K562 (cell line): ENCODE measurements at regions not wholly inside any gene's neighbourhood (a gene's known extent, or its start where the extent isn't known, plus 50 kb on each side); places are given as distances from the start of the nearest gene placed in this dataset.

Source experiments
- ATAC-seq: fragments of 200-7000 bp; cut with Tn5 transposase; 3 replicates; pipeline ENCODE4 v1.9.1; 2020; ENCODE audit warnings: moderate library complexity
- BruUV-seq: library from RNA; stranded (reverse); fragments of 400-500 nt; replicated peaks from 2 replicates; lab custom pipeline; 2021; lab: Mats Ljungman, UMichigan
- CTCF ChIA-PET: fragments of 300-600 bp; formaldehyde crosslinking; extraction: SDS; loops from one replicate; lab custom pipeline; 2021; ENCODE audit warnings: low intra/inter-chr PET ratio; lab: Yijun Ruan, JAX
- POLR2A ChIA-PET: fragments of 300-600, 350-650 bp; sonication (Branson Sonifier 250); formaldehyde crosslinking; extraction: SDS; loops from one replicate; lab custom pipeline; 2021; ENCODE audit warnings: antibody characterized with exemption, inconsistent platforms; lab: Yijun Ruan, JAX
- DNase-seq, 4 experiments: peaks; one replicate each; pipeline versions ENCODE4 v3.0.0 to v3.0.0-alpha.2; 2011 to 2018; ENCODE audit warnings: low spot score in 3 of 4, mixed read lengths in 3 of 4; ENCODE audit errors: extremely low read depth in 1 of 4
- FAIRE-seq: peaks from 2 replicates; lab custom pipeline; 2011; peaks lifted over from hg19 to GRCh38; lab: Jason Lieb, UNC
- H2AFZ ChIP-seq: 2 replicates; pipeline ENCODE4 v1.6.0; 2011; ENCODE audit warnings: low read depth, low read length, control low read depth, inconsistent platforms
- H3K27ac ChIP-seq: fragments of 200-600 bp; 3 replicates; pipeline ENCODE4 v1.8.0; 2011; ENCODE audit warnings: low read depth, mild to moderate bottlenecking, control low read depth, inconsistent platforms, low read length, moderate library complexity, mixed read lengths; ENCODE audit errors: extremely low read depth
- H3K27me3 ChIP-seq, 2 experiments: fragments of 300-600 bp in 1 of 2; 2 replicates in 1 of 2; 3 replicates in 1 of 2; pipeline versions ENCODE4 v1.6.0 to v1.8.0; 2011; ENCODE audit warnings: inconsistent platforms in 2 of 2, low read length in 2 of 2, mild to moderate bottlenecking in 1 of 2, mixed read lengths in 1 of 2, moderate library complexity in 1 of 2; ENCODE audit not compliant: control insufficient read depth in 2 of 2, insufficient read depth in 2 of 2
- H3K36me3 ChIP-seq: fragments of 300-600 bp; 3 replicates; pipeline ENCODE4 v1.8.0; 2011; ENCODE audit warnings: mild to moderate bottlenecking, low read length, inconsistent platforms; ENCODE audit not compliant: control insufficient read depth, insufficient read depth
- H3K4me1 ChIP-seq, 2 experiments: fragments of 200-600 bp in 1 of 2; replicated peaks in 1 of 2; 2 replicates in 1 of 2; 3 replicates in 1 of 2; pipeline versions ENCODE4 v1.5.1 to v1.8.0; 2011; ENCODE audit warnings: inconsistent platforms in 2 of 2, low read length in 2 of 2, mild to moderate bottlenecking in 1 of 2, mixed read lengths in 1 of 2, moderate library complexity in 1 of 2; ENCODE audit not compliant: control insufficient read depth in 2 of 2, insufficient read depth in 2 of 2
- H3K4me2 ChIP-seq: 2 replicates; pipeline ENCODE4 v1.6.1; 2011; ENCODE audit warnings: low read length, control low read depth, inconsistent platforms, mixed read lengths; ENCODE audit not compliant: insufficient read depth
- H3K4me3 ChIP-seq: fragments of 200-600 bp; sonication (generic), shearing (Covaris generic); 2 replicates; pipeline ENCODE4 v1.5.1; 2016; ENCODE audit warnings: control low read depth, inconsistent platforms
- H3K79me2 ChIP-seq: fragments of 200-600 bp; 3 replicates; pipeline ENCODE4 v1.8.0; 2011; ENCODE audit warnings: low read length, inconsistent platforms; ENCODE audit not compliant: control insufficient read depth, insufficient read depth
- H3K9ac ChIP-seq, 2 experiments: 2 replicates each; pipeline versions ENCODE4 v1.6.0 to v1.6.1; 2011; ENCODE audit warnings: low read depth in 2 of 2, low read length in 2 of 2, control low read depth in 1 of 2, inconsistent platforms in 1 of 2, mild to moderate bottlenecking in 1 of 2, mixed read lengths in 1 of 2; ENCODE audit not compliant: insufficient read depth in 1 of 2
- H3K9me1 ChIP-seq: one replicate; pipeline ENCODE4 v1.6.0; 2011; ENCODE audit warnings: inconsistent platforms, mild to moderate bottlenecking, low read length, moderate library complexity; ENCODE audit not compliant: control insufficient read depth, insufficient read depth
- H3K9me3 ChIP-seq: replicated peaks from 2 replicates; pipeline ENCODE4 v1.5.1; 2011; ENCODE audit warnings: low read depth, low read length, inconsistent platforms; ENCODE audit not compliant: control insufficient read depth, insufficient read depth
- H4K20me1 ChIP-seq: replicated peaks from 2 replicates; pipeline ENCODE4 v1.6.1; 2011; ENCODE audit warnings: low read length, inconsistent platforms, mixed read lengths; ENCODE audit not compliant: control insufficient read depth, insufficient read depth
- ETV5 ChIP-seq: sonication (generic); formaldehyde crosslinking; IDR thresholded peaks from 2 replicates; pipeline ENCODE4 v1.4.0; 2020; ENCODE audit warnings: low read depth, mild to moderate bottlenecking, missing genetic modification reagents
- MCM2 ChIP-seq: fragments of 450-650 bp; IDR thresholded peaks from 2 replicates; pipeline ENCODE4 v1.6.1; 2017; ENCODE audit warnings: low read depth, mild to moderate bottlenecking
- RAD21 ChIP-seq, 2 experiments: fragments of 250-450 bp in 1 of 2; fragments of 450-650 bp in 1 of 2; sonication (Bioruptor Pico) in 1 of 2; formaldehyde crosslinking in 1 of 2; IDR thresholded peaks in 1 of 2; conservative IDR thresholded peaks in 1 of 2; 2 replicates each; pipeline versions ENCODE4 v1.4.0 to v1.8.0; 2020 to 2022; ENCODE audit warnings: mild to moderate bottlenecking in 2 of 2, moderate library complexity in 1 of 2
- TCF15 ChIP-seq: fragments of 250-450 bp; sonication (Bioruptor Pico); IDR thresholded peaks from 2 replicates; pipeline ENCODE4 v1.8.0; 2022; ENCODE audit warnings: moderate library complexity, mild to moderate bottlenecking, inconsistent platforms
- UBTF ChIP-seq, 2 experiments: IDR thresholded peaks; 2 replicates each; pipeline ENCODE4 v1.6.1; 2012; ENCODE audit warnings: improper control_type of control experiment in 2 of 2, low read depth in 2 of 2, low read length in 2 of 2, borderline replicate concordance in 1 of 2
- ZNF24 ChIP-seq: fragments of 450-650 bp; IDR thresholded peaks from 2 replicates; pipeline ENCODE4 v1.6.1; 2016
- ZNF592 ChIP-seq: fragments of 450-650 bp; IDR thresholded peaks from 2 replicates; pipeline ENCODE4 v1.6.1; 2017; ENCODE audit warnings: antibody characterized with exemption, mild to moderate bottlenecking
- WGBS: fragments of 100-300 bp; shearing (Covaris generic); methylation state at CpG from one replicate; pipeline ENCODE4 v1.1.6; 2016; ENCODE audit warnings: low coverage, mixed read lengths; ENCODE audit not compliant: insufficient coverage; ENCODE audit errors: missing lambda C conversion rate; 5-methylcytosine and 5-hydroxymethylcytosine counted together
- in situ Hi-C: fragments of 300-500 bp; cut with MboI; formaldehyde crosslinking; loops from 4 replicates; pipeline ENCODE4 v1.15.0; 2018; ENCODE audit warnings: inconsistent platforms, mixed read lengths
- intact Hi-C: fragments of 100-400 bp; cut with micrococcal nuclease; formaldehyde crosslinking; loops from 2 replicates; pipeline ENCODE4 v1.14.2; 2022
- TF ChIP-seq, protein P1 (sequence below): IDR thresholded peaks from 2 replicates; pipeline ENCODE4 v1.6.1; 2012; ENCODE audit warnings: low read depth, low read length, improper control_type of control experiment, borderline replicate concordance
- TF ChIP-seq, protein P2 (sequence below): sonication (generic); formaldehyde crosslinking; IDR thresholded peaks from 2 replicates; pipeline ENCODE4 v1.8.1; 2023; ENCODE audit warnings: mild to moderate bottlenecking, missing genetic modification reagents

GRCh38 chr3:30352410-30353318, 253.7 kb upstream of the TGFBR2 start:
- no peaks in the 10 kb centered on the region for H3K79me2 ChIP-seq
- no peak overlapping the region for H3K4me3 ChIP-seq
- H3K4me2 ChIP-seq: no peak overlapping the region
- H3K9ac ChIP-seq: no peak overlapping the region
- H3K36me3 ChIP-seq: no peaks in the 10 kb centered on the region
- POLR2A ChIA-PET: no interaction called here
- DNase-seq: no peak
- BruUV-seq: no TSS peak
- in situ Hi-C loops (no loop called here), intact Hi-C loops (no loop called here)
- no peak for ATAC-seq
- WGBS: 0% methylated on average over 1 of the region's 1 CpG
- H4K20me1 ChIP-seq: no peaks in the 10 kb centered on the region
- H3K27ac ChIP-seq: no peak overlapping the region
- H3K4me1 ChIP-seq: no peaks in the 10 kb centered on the region
- no peaks in the 10 kb centered on the region for H3K9me1 ChIP-seq
- no peaks in the 10 kb centered on the region; the same call in 1 of the 2 replicates for H3K9me3 ChIP-seq
- CTCF ChIA-PET: no interaction called here
- H2AFZ ChIP-seq: no peak overlapping the region
- FAIRE-seq: no peak
- no peaks in the 10 kb centered on the region for H3K27me3 ChIP-seq
- TF ChIP-seq, protein P1, sequence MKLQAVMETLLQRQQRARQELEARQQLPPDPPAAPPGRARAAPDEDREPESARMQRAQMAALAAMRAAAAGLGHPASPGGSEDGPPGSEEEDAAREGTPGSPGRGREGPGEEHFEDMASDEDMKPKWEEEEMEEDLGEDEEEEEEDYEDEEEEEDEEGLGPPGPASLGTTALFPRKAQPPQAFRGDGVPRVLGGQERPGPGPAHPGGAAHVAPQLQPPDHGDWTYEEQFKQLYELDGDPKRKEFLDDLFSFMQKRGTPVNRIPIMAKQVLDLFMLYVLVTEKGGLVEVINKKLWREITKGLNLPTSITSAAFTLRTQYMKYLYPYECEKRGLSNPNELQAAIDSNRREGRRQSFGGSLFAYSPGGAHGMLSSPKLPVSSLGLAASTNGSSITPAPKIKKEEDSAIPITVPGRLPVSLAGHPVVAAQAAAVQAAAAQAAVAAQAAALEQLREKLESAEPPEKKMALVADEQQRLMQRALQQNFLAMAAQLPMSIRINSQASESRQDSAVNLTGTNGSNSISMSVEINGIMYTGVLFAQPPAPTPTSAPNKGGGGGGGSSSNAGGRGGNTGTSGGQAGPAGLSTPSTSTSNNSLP: no peak
- TF ChIP-seq TCF15 (CRISPR knock-in tag): no peak
- TF ChIP-seq ZNF592: no peak
- TF ChIP-seq RAD21 (CRISPR knock-in tag; conservative IDR thresholded peaks at IDR 0.05 in 1 of 2, IDR thresholded peaks at IDR 0.05 in 1 of 2): no peak
- no peak for TF ChIP-seq ZNF24
- TF ChIP-seq MCM2: no peak
- TF ChIP-seq UBTF (IDR thresholded peaks at IDR 0.05; ENCODE audit: borderline replicate concordance in 1 of 2, low read depth in 2 of 2, low read length in 2 of 2): no peak
- TF ChIP-seq, protein P2, sequence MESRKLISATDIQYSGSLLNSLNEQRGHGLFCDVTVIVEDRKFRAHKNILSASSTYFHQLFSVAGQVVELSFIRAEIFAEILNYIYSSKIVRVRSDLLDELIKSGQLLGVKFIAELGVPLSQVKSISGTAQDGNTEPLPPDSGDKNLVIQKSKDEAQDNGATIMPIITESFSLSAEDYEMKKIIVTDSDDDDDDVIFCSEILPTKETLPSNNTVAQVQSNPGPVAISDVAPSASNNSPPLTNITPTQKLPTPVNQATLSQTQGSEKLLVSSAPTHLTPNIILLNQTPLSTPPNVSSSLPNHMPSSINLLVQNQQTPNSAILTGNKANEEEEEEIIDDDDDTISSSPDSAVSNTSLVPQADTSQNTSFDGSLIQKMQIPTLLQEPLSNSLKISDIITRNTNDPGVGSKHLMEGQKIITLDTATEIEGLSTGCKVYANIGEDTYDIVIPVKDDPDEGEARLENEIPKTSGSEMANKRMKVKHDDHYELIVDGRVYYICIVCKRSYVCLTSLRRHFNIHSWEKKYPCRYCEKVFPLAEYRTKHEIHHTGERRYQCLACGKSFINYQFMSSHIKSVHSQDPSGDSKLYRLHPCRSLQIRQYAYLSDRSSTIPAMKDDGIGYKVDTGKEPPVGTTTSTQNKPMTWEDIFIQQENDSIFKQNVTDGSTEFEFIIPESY (CRISPR knock-in tag): no peak
- no peak for TF ChIP-seq ETV5 (CRISPR knock-in tag)
